WERI-Rb-1 (cell line): ENCODE measurements at regions not wholly inside any gene's neighbourhood (a gene's known extent, or its start where the extent isn't known, plus 50 kb on each side); places are given as distances from the start of the nearest gene placed in this dataset.

Experiments used
- DNase-seq: peaks from one replicate; pipeline ENCODE4 v3.0.0-alpha.2; 2020
- H3K27ac ChIP-seq: fragments of 250-450 bp; sonication (Bioruptor Pico); 2 replicates; pipeline ENCODE4 v1.5.1; 2020; ENCODE audit warnings: mild to moderate bottlenecking, moderate library complexity
- H3K27me3 ChIP-seq: fragments of 250-450 bp; sonication (Bioruptor Pico); 2 replicates; pipeline ENCODE4 v1.5.1; 2021; ENCODE audit warnings: mild to moderate bottlenecking, low read depth, moderate library complexity; ENCODE audit not compliant: insufficient read depth, severe bottlenecking
- H3K36me3 ChIP-seq: fragments of 250-450 bp; sonication (Bioruptor Pico); 2 replicates; pipeline ENCODE4 v1.5.1; 2020; ENCODE audit warnings: mild to moderate bottlenecking, moderate library complexity
- H3K4me3 ChIP-seq: 2 replicates; pipeline ENCODE4 v1.5.1; 2011; ENCODE audit warnings: low read depth, mild to moderate bottlenecking, control low read depth, low read length
- H3K9me3 ChIP-seq: fragments of 250-450 bp; sonication (Bioruptor Pico); 2 replicates; pipeline ENCODE4 v1.5.1; 2021; ENCODE audit warnings: mild to moderate bottlenecking, moderate library complexity; ENCODE audit not compliant: severe bottlenecking
- TF ChIP-seq, protein P1 (sequence below): IDR thresholded peaks from 2 replicates; pipeline ENCODE4 v1.5.1; 2011; ENCODE audit warnings: low read depth, mild to moderate bottlenecking, control low read depth, inconsistent platforms, low read length

DNA sequence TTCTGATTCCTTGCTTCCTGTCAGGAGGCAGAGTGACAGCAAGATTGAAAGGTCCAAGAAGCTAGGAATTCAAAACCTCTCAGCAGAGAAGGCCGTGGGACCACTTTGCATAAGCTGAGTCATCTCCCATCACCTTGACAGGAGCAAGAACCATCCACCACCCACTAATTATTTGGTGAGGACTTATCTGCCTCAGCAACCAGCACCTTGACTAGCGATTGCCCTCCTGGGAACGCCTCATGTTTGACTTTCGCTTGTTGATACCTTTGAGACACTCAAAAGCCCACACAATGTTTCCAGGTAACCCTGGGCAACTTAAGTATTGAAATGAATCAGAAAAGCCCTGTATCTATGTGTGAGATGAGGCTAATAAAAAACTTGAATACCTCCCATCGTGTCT, 233.5 kb upstream of the GYPA start:
- H3K27me3 ChIP-seq, result no peaks in the 10 kb centered on the region
- H3K9me3 ChIP-seq, result no peaks in the 10 kb centered on the region
- no peak overlapping the region for H3K27ac ChIP-seq
- no peaks in the 10 kb centered on the region for H3K36me3 ChIP-seq
- no peak for DNase-seq
- no peak overlapping the region for H3K4me3 ChIP-seq
- TF ChIP-seq, protein P1, sequence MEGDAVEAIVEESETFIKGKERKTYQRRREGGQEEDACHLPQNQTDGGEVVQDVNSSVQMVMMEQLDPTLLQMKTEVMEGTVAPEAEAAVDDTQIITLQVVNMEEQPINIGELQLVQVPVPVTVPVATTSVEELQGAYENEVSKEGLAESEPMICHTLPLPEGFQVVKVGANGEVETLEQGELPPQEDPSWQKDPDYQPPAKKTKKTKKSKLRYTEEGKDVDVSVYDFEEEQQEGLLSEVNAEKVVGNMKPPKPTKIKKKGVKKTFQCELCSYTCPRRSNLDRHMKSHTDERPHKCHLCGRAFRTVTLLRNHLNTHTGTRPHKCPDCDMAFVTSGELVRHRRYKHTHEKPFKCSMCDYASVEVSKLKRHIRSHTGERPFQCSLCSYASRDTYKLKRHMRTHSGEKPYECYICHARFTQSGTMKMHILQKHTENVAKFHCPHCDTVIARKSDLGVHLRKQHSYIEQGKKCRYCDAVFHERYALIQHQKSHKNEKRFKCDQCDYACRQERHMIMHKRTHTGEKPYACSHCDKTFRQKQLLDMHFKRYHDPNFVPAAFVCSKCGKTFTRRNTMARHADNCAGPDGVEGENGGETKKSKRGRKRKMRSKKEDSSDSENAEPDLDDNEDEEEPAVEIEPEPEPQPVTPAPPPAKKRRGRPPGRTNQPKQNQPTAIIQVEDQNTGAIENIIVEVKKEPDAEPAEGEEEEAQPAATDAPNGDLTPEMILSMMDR, result no peak

DNA sequence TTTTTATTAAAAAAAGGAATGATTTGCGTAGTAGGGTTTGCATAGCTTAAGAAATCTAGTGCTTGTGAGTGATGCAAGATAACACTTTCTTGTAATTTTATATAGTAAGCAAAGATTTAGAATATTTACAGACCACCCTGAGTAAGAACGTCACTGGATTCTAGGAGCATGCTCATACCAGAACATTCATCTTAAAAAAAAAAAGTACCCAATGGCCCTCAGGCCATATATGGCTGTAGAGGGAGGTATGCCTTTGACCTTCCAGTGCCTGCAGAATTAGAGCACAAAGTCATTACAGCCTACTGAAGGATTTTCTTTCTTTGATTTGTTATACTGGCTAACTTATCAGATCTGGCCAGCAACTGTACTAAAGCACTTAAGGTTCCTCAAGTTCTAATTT, 236.3 kb upstream of the GYPA start:
- DNase-seq, result no peak
- no peaks in the 10 kb centered on the region for H3K27me3 ChIP-seq
- TF ChIP-seq, protein P1, result no peak
- no peak overlapping the region for H3K4me3 ChIP-seq
- H3K9me3 ChIP-seq, result no peaks in the 10 kb centered on the region
- H3K36me3 ChIP-seq, result no peaks in the 10 kb centered on the region
- H3K27ac ChIP-seq, result no peak overlapping the region

DNA sequence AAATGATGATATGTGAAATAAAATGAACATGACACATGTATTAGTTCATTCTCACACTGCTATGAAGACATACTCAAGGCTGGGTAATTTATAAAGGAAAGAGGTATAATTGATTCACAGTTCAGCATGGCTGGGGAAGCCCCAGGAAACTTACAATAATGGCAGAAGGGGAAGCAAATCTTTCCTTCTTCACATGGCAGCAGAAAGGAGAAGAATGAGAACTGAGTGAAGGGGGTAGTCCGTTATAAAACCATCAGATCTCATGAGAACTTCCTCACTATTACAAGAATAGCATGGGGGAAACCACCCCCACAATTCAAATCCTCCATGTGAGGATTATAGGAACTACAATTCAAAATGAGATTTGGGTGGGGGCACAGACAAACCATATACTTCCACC, 243.9 kb upstream of the GYPA start:
- TF ChIP-seq, protein P1, result no peak
- Histone ChIP-seq H3K27ac (no peak overlapping the region), H3K36me3 (no peaks in the 10 kb centered on the region), H3K9me3 (peaks cover 3% of the 10 kb centered on the region), H3K4me3 (no peak overlapping the region), H3K27me3 (no peaks in the 10 kb centered on the region)
- no peak for DNase-seq

DNA sequence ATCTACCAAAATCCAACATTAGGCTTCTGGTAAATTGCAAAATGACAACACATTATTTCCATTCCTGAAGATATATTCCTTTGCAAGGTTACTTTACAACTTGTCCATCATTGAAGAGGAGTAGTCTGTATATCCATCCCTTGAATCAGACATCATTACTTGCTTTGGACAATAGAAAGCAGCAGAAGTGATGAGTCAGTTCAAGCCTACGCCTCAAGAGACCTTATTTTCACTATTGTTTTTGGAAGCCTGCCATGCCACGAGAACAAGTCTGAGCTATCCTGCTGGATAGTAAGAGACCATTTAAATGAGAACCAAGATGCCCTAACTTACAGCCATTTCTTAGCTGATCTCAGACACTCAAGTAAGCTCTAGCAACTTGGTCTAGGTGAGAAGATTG, 246.0 kb upstream of the HHIP start:
- Histone ChIP-seq H3K4me3 (no peak overlapping the region), H3K9me3 (no peaks in the 10 kb centered on the region), H3K36me3 (no peaks in the 10 kb centered on the region), H3K27ac (no peak overlapping the region), H3K27me3 (no peaks in the 10 kb centered on the region)
- TF ChIP-seq, protein P1, result no peak
- no peak for DNase-seq

DNA sequence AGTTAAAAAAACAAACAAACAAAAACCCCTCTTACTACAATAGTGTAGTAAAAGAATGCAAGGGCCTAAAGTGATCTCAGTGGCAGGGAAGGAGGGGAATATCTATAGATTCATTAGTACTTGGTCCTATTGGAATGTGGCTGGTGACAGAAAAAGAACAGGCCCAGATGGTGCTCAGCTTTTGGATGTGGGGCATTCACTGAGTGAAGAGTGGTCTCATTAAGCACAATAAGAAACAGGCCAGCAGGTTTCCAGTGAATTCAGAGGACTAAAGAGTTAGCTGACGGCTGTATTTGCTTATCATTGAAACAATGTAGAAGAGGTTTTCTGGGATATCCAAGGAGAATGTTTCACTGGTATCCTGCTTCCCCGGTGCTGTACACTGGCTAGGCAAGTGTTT, 243.8 kb upstream of the HHIP start:
- no peak for DNase-seq
- H3K36me3 ChIP-seq, result no peaks in the 10 kb centered on the region
- TF ChIP-seq, protein P1, result no peak
- H3K9me3 ChIP-seq, result no peaks in the 10 kb centered on the region
- H3K27me3 ChIP-seq, result no peaks in the 10 kb centered on the region
- no peak overlapping the region for H3K27ac ChIP-seq
- no peak overlapping the region for H3K4me3 ChIP-seq

DNA sequence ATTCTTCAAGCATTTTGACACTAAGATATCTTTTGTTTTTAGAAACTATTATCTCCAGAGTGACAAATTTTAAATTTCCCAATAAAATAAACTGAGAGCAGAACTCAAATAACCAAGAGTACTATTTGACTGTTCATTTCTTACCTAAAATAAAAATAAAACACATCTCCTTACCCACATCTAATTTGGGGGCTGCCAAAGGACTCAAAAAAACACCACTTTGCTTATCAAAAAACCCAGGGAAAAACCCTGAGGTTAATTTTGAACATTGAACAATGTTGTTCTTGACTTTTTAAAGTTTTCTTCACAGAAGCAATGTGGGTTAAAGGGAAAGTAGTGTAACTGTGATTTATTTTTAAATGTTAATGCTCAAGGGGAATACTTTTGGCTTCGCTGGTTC, 243.0 kb upstream of the HHIP start:
- Histone ChIP-seq H3K4me3 (no peak overlapping the region), H3K9me3 (no peaks in the 10 kb centered on the region), H3K27me3 (no peaks in the 10 kb centered on the region), H3K27ac (no peak overlapping the region), H3K36me3 (no peaks in the 10 kb centered on the region)
- no peak for DNase-seq
- TF ChIP-seq, protein P1, result no peak
